GM12878 (cell line): ENCODE measurements at regions not wholly inside any gene's neighbourhood (a gene's known extent, or its start where the extent isn't known, plus 50 kb on each side); places are given as distances from the start of the nearest gene placed in this dataset.

Source experiments
- ATAC-seq: fragments of 200-7000 bp; cut with Tn5 transposase; 3 replicates; pipeline ENCODE4 v1.9.1; 2020; ENCODE audit warnings: mild to moderate bottlenecking, moderate library complexity
- BruUV-seq: library from RNA; stranded (reverse); fragments of 400-500 nt; replicated peaks from 2 replicates; lab custom pipeline; 2021; lab: Mats Ljungman, UMichigan
- CTCF ChIA-PET: fragments of 300-600 bp; sonication (Branson Sonifier 250); formaldehyde crosslinking; extraction: SDS; loops from one replicate; lab custom pipeline; 2021; ENCODE audit warnings: inconsistent platforms; lab: Yijun Ruan, JAX
- POLR2A ChIA-PET: fragments of 350-600 bp; formaldehyde crosslinking; extraction: SDS; loops from one replicate; lab custom pipeline; 2021; ENCODE audit warnings: inconsistent platforms; lab: Charles Lee
- RAD21 ChIA-PET: fragments of 300-600 bp; sonication (Branson Sonifier 250); formaldehyde crosslinking; loops from one replicate; lab custom pipeline; 2023; ENCODE audit warnings: antibody characterized with exemption; ENCODE audit not compliant: unreplicated experiment; lab: Charles Lee
- SMC1A ChIA-PET: fragments of 300-600 bp; sonication (Branson Sonifier 250); formaldehyde crosslinking; loops from one replicate; lab custom pipeline; 2023; ENCODE audit not compliant: unreplicated experiment, uncharacterized antibody; lab: Charles Lee
- DNase-seq: peaks from one replicate; pipeline ENCODE4 v3.0.0-alpha.2; 2011; ENCODE audit warnings: low read depth, low spot score
- FAIRE-seq: peaks from 3 replicates; lab custom pipeline; 2011; peaks lifted over from hg19 to GRCh38; lab: Jason Lieb, UNC
- H2AFZ ChIP-seq: 2 replicates; pipeline ENCODE4 v1.6.0; 2011; ENCODE audit warnings: low read depth, low read length, control low read depth; ENCODE audit not compliant: control insufficient read depth
- H3K27ac ChIP-seq: 2 replicates; pipeline ENCODE4 v1.5.1; 2011; ENCODE audit warnings: control low read depth; ENCODE audit not compliant: control insufficient read depth, insufficient read depth
- H3K27me3 ChIP-seq, 2 experiments: replicated peaks in 1 of 2; 2 replicates each; pipeline versions ENCODE4 v1.6.0 to v1.6.1; 2011; ENCODE audit warnings: low read length in 1 of 2; ENCODE audit not compliant: control insufficient read depth in 2 of 2, insufficient read depth in 2 of 2
- H3K36me3 ChIP-seq, 2 experiments: 2 replicates each; pipeline ENCODE4 v1.5.1; 2011; ENCODE audit warnings: low read length in 1 of 2; ENCODE audit not compliant: control insufficient read depth in 2 of 2, insufficient read depth in 2 of 2
- H3K4me1 ChIP-seq: 2 replicates; pipeline ENCODE4 v1.6.1; 2011; ENCODE audit warnings: mild to moderate bottlenecking, low read length, moderate library complexity, mixed read lengths; ENCODE audit not compliant: control insufficient read depth, insufficient read depth
- H3K4me2 ChIP-seq: 2 replicates; pipeline ENCODE4 v1.6.0; 2011; ENCODE audit warnings: control low read depth; ENCODE audit not compliant: control insufficient read depth, insufficient read depth
- H3K4me3 ChIP-seq: fragments of 200-600 bp; sonication (generic); 2 replicates; pipeline ENCODE4 v1.5.1; 2016
- H3K79me2 ChIP-seq: 2 replicates; pipeline ENCODE4 v1.6.0; 2011; ENCODE audit warnings: low read length; ENCODE audit not compliant: control insufficient read depth, insufficient read depth
- H3K9ac ChIP-seq: 2 replicates; pipeline ENCODE4 v1.8.0; 2011; ENCODE audit warnings: low read length, control low read depth, mixed read lengths; ENCODE audit not compliant: control insufficient read depth, insufficient read depth
- H3K9me3 ChIP-seq: replicated peaks from 3 replicates; pipeline ENCODE4 v1.5.1; 2011; ENCODE audit warnings: mild to moderate bottlenecking, low read length; ENCODE audit not compliant: control insufficient read depth, insufficient read depth
- H4K20me1 ChIP-seq: 2 replicates; pipeline ENCODE4 v1.6.0; 2011; ENCODE audit not compliant: control insufficient read depth, insufficient read depth
- BRCA1 ChIP-seq: IDR thresholded peaks from 2 replicates; pipeline ENCODE4 v1.6.1; 2011; ENCODE audit warnings: low read depth, low read length, improper control_type of control experiment
- CBX5 ChIP-seq: sonication (generic); IDR thresholded peaks from 2 replicates; pipeline ENCODE4 v1.6.1; 2016; ENCODE audit warnings: low read depth, moderate library complexity, mild to moderate bottlenecking, inconsistent platforms
- E4F1 ChIP-seq: fragments of 450-650 bp; IDR thresholded peaks from 2 replicates; pipeline ENCODE4 v1.6.1; 2018; ENCODE audit warnings: borderline replicate concordance, mild to moderate bottlenecking; ENCODE audit not compliant: partially characterized antibody
- EED ChIP-seq: sonication (generic); IDR thresholded peaks from 2 replicates; pipeline ENCODE4 v1.6.1; 2016; ENCODE audit warnings: antibody characterized with exemption, low read depth
- ETV6 ChIP-seq, 2 experiments: fragments of 450-650 bp in 1 of 2; IDR thresholded peaks in 1 of 2; conservative IDR thresholded peaks in 1 of 2; 2 replicates each; pipeline ENCODE4 v1.6.1; 2014; ENCODE audit warnings: antibody characterized with exemption in 1 of 2, borderline replicate concordance in 1 of 2, low read depth in 1 of 2, mild to moderate bottlenecking in 1 of 2, moderate library complexity in 1 of 2
- IKZF2 ChIP-seq, 2 experiments: fragments of 450-650 bp; IDR thresholded peaks; 2 replicates each; pipeline ENCODE4 v1.6.1; 2017; ENCODE audit warnings: mild to moderate bottlenecking in 2 of 2, moderate library complexity in 2 of 2
- IRF3 ChIP-seq: fragments of 450-650 bp; IDR thresholded peaks from 2 replicates; pipeline ENCODE4 v1.6.1; 2014; ENCODE audit warnings: mild to moderate bottlenecking
- JUNB ChIP-seq: IDR thresholded peaks from 2 replicates; pipeline ENCODE4 v1.6.1; 2016; ENCODE audit warnings: antibody characterized with exemption, mild to moderate bottlenecking
- KDM1A ChIP-seq: fragments of 200-600 bp; sonication (generic); IDR thresholded peaks from 2 replicates; pipeline ENCODE4 v1.6.1; 2016; ENCODE audit warnings: borderline replicate concordance
- NBN ChIP-seq: fragments of 450-650 bp; IDR thresholded peaks from 2 replicates; pipeline ENCODE4 v1.6.1; 2016
- NFYA ChIP-seq: IDR thresholded peaks from 2 replicates; pipeline ENCODE4 v1.6.1; 2011; ENCODE audit warnings: low read depth, mild to moderate bottlenecking, low read length, improper control_type of control experiment, borderline replicate concordance
- RCOR1 ChIP-seq: conservative IDR thresholded peaks from 2 replicates; pipeline ENCODE4 v1.6.1; 2012; ENCODE audit warnings: low read depth, low read length, improper control_type of control experiment
- RELA ChIP-seq: fragments of 450-650 bp; IDR thresholded peaks from 2 replicates; pipeline ENCODE4 v1.8.0; 2014; ENCODE audit warnings: borderline replicate concordance; ENCODE audit not compliant: partially characterized antibody
- RUNX3 ChIP-seq: IDR thresholded peaks from 2 replicates; pipeline ENCODE4 v1.6.1; 2012; ENCODE audit warnings: low read length, inconsistent platforms
- SMC3 ChIP-seq: IDR thresholded peaks from 2 replicates; pipeline ENCODE4 v1.6.1; 2011; ENCODE audit warnings: low read length, improper control_type of control experiment, borderline replicate concordance
- TARDBP ChIP-seq: IDR thresholded peaks from 2 replicates; pipeline ENCODE4 v1.6.1; 2016; ENCODE audit warnings: borderline replicate concordance
- ZZZ3 ChIP-seq: IDR thresholded peaks from 2 replicates; pipeline ENCODE4 v1.6.1; 2011; ENCODE audit warnings: low read depth; ENCODE audit not compliant: control insufficient read depth, insufficient read length
- WGBS: methylation state at CpG from one replicate; pipeline ENCODE4 v1.1.6; 2016; ENCODE audit warnings: low lambda C conversion rate; ENCODE audit not compliant: insufficient replicate concordance, insufficient coverage; ENCODE audit errors: missing lambda C conversion rate; 5-methylcytosine and 5-hydroxymethylcytosine counted together
- in situ Hi-C: fragments of 300-500 bp; cut with MboI; formaldehyde crosslinking; loops from 9 replicates; pipeline ENCODE4 v1.14.3; 2018; ENCODE audit warnings: mixed read lengths
- intact Hi-C: fragments of 100-400 bp; cut with micrococcal nuclease; formaldehyde crosslinking; loops from one replicate; pipeline ENCODE4 v1.14.2; 2022; ENCODE audit not compliant: unreplicated experiment
- TF ChIP-seq, protein P1 (sequence below): IDR thresholded peaks from 2 replicates; pipeline ENCODE4 v1.6.1; 2011; ENCODE audit warnings: mild to moderate bottlenecking, low read depth, low read length, moderate library complexity; ENCODE audit not compliant: insufficient replicate concordance

GRCh38 chr2:103264058-103264768 lies 502.4 kb downstream of the TMEM182 start:
- Histone ChIP-seq H3K79me2 (no peaks in the 10 kb centered on the region), H3K4me2 (no peak overlapping the region), H3K27me3 (no peaks in the 10 kb centered on the region), H3K4me3 (no peak overlapping the region), H3K9ac (no peak overlapping the region), H3K36me3 (no peaks in the 10 kb centered on the region), H3K9me3 (no peaks in the 10 kb centered on the region), H4K20me1 (no peaks in the 10 kb centered on the region), H3K4me1 (no peaks in the 10 kb centered on the region), H3K27ac (no peak overlapping the region), H2AFZ (no peak overlapping the region)
- ChIA-PET POLR2A (no interaction called here), SMC1A (no interaction called here), CTCF (no interaction called here), RAD21 (no interaction called here)
- intact Hi-C loops = no loop called here
- FAIRE-seq = no peak
- no peak for ATAC-seq
- in situ Hi-C loops = no loop called here
- BruUV-seq = no TSS peak
- 25% methylated on average over 5 of the region's 5 CpGs for WGBS
- DNase-seq = no peak
- TF ChIP-seq ZZZ3 (no peak), ETV6 (conservative IDR thresholded peaks at IDR 0.05 in 1 of 2, IDR thresholded peaks at IDR 0.05 in 1 of 2; ENCODE audit: borderline replicate concordance in 1 of 2, low read depth in 1 of 2) (no peak), TARDBP (no peak), RELA (no peak), RCOR1 (no peak), SMC3 (no peak), JUNB (no peak), NFYA (no peak), RUNX3 (no peak), IRF3 (no peak), E4F1 (no peak), IKZF2 (IDR thresholded peaks at IDR 0.05) (no peak), KDM1A (no peak), BRCA1 (no peak), NBN (no peak), EED (no peak), CBX5 (no peak)
- TF ChIP-seq, protein P1, sequence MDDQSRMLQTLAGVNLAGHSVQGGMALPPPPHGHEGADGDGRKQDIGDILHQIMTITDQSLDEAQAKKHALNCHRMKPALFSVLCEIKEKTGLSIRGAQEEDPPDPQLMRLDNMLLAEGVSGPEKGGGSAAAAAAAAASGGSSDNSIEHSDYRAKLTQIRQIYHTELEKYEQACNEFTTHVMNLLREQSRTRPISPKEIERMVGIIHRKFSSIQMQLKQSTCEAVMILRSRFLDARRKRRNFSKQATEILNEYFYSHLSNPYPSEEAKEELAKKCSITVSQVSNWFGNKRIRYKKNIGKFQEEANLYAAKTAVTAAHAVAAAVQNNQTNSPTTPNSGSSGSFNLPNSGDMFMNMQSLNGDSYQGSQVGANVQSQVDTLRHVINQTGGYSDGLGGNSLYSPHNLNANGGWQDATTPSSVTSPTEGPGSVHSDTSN = no peak
